Kidney capillary endothelial cell (primary cell): ENCODE measurements at regions not wholly inside any gene's neighbourhood (a gene's known extent, or its start where the extent isn't known, plus 50 kb on each side); places are given as distances from the start of the nearest gene placed in this dataset.

Experiments used
- DNase-seq: peaks from one replicate; pipeline ENCODE4 v3.0.0-alpha.2; 2018; ENCODE audit warnings: low spot score

DNA sequence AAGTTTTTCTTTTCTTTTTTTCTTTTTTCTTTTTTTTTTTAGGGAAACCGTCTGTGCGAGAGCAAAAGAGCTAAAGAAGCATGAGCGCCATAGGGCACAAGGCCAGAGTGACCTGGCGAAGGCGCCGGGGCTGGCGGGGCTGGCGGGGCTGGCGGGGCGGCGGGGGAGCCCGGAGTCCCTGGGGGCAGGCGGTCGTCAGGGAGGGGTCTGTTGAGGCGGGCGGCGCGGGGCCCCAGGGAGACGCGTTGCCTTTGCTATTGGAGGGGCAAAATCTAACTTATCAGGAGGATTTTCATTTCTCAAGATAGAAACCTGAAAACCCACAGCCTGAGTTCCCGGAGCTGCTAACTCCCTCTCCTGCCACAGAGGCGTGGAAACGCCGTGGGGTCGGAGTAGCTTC, 135.6 kb upstream of the SMAD1 start:
- DNase-seq: no peak

GRCh38 chr4:145345401-145345800, 136.3 kb upstream of the SMAD1 start:
- no peak for DNase-seq

- DNase-seq: no peak
These were observed 140.3 kb upstream of the SMAD1 start for GRCh38 chr4:145341381-145341780.

GRCh38 chr4:145340071-145340675, 141.5 kb upstream of the SMAD1 start:
- no peak for DNase-seq

DNA sequence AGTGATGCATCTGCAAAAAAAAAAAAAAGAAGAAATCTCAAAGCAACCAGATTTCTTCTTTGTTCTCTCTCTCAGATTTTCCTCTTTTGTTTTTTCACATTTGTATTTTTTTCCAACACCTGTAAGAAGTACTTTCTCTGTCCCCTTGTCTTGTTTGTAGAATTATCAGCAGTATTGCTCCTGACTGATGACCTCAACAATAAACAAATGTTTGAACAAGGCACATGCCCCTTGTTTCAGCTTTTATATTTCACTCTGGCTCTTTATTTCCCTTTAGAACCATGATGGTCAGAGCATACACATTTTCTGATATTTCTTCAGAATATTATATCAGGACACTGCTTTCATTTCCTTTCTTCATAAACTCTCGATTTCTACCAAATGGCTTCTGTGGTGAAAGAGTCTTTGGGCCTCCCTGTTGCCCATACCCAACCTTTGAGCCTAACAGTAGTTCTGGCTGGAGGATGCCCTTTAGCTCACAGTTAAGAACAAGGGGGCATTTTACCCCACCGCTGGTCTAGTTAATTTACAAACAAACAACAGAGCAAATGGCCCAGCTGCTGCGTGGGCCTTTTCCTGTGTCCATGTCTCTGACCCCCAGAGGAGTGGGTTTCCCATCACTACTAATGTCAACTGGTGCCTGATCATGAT, 142.5 kb upstream of the SMAD1 start:
- DNase-seq: no peak

DNA sequence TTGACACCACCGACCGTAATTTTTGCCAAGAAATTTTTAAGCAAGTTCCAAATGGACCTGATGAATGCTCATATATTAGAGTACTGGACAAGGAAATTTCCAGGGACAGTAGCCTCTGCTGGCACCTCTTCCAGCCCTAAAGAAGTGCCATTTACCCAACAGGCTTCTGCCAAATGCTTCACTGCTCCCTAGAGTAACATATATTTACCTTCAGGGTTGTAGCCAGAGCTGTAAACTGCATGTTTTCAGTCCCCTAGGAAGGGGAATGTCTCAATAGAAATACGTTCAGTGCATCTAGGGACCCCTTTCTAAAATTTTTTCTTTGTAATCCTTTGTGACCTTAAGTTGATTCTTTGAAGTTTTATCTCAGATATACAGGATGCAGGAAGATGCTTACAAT, 143.1 kb upstream of the SMAD1 start:
- DNase-seq: no peak

DNA sequence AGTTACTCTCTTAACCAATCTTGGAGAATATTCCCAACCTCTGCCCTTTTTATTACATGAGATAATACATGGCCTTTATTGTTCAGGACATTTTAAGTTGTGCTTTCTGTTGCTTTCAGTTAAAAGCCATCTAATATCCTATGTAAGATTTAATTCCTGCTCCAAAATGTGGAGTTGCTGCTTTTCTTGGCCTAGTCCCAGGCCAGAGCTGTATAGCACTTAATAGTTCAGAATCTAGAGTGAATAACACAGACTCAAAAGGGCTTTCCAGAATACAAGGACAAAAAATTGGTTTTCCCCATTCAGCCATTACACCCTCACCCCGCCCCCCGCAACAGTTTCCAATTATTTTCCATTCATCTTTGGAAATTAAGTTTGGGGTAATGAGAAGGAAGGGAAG, 144.3 kb upstream of the SMAD1 start:
- no peak for DNase-seq

- DNase-seq: no peak
These were observed 147.9 kb upstream of the SMAD1 start for GRCh38 chr4:145333786-145334185.

DNA sequence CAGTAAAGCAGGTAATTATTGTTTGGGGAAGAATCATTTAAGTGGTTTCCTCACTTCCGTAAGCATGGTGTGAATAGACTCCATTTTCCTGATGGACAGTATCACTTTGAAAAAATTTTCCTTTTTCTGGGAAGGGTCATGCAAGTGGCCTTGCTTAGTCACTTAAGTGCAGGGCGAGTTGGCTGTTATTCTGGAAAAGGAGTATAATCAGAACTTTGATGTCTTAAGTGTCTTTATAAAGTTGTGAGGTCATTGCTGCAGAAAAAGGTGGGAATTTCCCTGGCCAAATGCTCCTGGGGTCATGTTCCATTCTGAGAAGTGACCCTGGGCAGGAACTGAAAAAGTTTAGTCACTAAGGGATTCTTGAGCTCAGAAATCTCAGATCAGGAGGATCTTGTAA, 146.1 kb upstream of the OTUD4 start:
- DNase-seq: no peak

- no peak for DNase-seq
These were observed 143.8 kb upstream of the OTUD4 start for GRCh38 chr4:145324161-145324560.

- DNase-seq: no peak
These were observed 139.9 kb upstream of the OTUD4 start for GRCh38 chr4:145320294-145320693.

GRCh38 chr4:145319751-145320150, 139.4 kb upstream of the OTUD4 start:
- no peak for DNase-seq

DNA sequence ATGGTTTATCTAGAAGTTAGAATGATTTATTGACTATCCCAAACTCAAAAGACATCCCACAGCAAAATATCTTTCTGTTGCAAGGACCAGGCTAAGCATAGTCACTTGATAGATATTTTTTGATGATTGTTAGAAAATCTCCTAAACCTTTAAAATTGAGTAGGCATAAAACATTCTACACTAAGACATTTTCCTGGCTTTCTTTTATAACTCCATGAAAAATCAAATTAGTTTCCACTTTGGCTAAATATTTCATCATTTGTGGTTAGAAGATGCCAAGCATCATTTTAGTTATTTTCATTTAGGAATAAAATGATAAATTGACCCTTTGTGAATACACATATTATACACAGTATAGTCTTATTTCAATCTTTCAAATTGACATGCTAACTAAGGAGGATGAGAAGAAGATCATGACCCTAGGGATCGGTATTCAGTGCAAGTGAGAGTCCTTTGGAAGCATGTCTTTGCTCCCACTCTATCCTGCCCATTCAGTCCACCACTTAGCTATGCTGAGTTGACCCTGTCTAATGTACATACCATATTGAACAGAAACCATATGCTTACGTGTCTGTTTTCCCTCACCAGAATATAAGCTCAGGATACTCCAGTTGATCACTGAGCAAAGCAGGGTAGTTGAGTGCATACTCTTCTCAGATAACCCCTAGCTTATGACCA, 136.6 kb upstream of the OTUD4 start:
- DNase-seq: no peak

- DNase-seq: no peak
These were observed 135.4 kb upstream of the OTUD4 start for GRCh38 chr4:145315811-145316225.

DNA sequence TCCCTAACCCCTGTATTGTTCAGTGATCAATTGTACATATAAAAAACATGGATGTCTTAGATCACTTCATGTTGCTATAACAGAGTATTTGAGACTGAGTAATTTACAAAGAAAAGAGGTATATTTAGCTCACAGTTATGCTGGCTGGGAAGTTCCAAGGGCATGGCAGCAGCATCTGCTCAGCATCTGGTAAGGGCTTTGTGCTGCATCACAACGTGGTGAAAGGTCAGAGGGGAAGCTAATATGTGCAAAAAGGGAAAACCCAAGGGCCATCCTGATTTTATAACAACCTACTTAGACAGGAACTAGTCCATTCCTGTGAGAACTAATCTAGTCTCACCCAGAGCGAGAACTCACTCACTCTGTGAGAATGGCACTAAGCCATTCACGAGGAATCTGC, 128.2 kb upstream of the OTUD4 start:
- DNase-seq: no peak

GRCh38 chr4:145307763-145308430, 127.5 kb upstream of the OTUD4 start:
- DNase-seq: no peak

- no peak for DNase-seq
These were observed 126.7 kb upstream of the OTUD4 start for GRCh38 chr4:145307120-145307519.

DNA sequence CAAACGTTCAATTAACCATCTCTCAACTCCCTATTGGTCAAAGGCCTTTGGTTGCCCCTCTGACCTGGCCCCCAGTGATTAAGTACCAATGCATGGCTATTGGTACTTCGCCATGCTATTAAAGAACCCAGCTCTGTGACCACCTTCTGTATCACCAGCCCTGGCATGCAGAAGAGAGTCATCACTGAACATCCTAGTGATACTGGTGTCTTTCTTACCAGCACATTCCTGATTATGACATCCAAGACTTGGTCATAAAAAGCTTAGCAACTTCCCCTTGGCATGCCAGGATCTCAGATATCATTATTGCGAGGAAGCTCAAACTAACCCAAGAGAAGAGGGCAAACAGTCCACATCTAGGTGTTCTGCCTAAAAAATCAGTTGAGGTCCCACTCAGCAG, 122.3 kb upstream of the OTUD4 start:
- DNase-seq: no peak

DNA sequence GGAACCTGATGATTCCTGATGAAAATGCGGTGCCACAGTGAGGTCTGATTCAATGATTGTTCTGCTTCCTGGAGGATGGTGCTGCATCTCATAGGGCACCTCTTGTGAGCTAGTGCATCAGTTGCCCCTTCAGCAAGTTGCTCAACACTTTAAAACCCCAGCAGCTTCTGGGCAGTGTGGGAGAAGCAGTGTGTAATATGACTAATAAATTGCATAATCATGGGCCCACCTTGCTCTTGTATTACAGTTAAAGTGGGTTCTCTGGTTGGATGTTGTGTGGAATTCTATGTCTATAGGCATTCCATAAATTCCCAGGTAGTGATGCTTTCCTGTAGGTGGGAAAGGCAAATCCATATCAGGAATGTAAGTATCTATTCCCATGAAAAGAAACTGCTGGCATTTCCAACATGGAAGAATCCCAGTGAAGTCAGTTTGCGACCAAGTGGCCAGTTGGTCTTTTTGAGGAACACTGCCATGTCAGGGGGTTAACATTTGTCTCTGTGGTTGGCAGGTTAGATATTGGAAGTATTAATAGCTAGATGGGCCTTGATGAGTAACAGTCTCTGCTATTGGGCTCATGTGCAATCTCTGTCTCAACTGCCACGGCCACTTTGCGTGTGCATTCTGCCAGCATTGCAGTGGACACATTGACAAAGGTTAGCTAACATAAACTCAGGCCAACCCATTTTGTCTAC, 121.1 kb upstream of the OTUD4 start:
- DNase-seq: no peak

DNA sequence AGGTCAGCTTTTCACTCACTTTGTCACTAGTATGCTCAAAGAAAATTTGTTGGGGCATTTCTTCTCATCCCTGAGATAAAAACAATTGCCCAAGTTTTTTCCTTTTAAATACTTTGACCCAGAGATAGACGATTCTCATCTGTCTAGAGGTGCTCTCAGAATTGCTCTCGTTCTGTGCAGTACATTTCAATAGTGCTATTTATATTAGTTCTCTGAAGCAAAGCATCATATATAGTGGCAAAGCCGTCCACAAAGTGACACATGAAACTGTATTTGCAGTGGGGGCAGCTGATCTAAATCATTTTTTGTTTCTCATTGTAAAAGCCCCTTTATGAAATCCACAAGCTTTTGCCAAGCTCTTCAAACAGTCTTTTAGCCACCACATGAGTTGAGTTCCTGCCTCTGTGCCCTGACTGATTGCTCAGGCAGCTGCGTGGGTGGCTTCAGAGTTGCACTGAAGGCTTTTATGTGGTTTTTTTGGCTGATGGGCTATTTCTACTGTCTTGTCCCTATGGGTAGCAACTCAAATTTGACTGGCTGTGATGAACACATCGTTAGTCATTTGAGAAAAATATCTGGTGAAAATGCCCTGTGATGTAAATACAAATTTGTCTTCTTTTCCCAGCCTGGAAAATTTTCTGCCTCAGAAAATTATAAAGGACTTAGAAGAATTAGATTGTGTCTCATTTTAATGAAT, 119.1 kb upstream of the OTUD4 start:
- DNase-seq: no peak

- DNase-seq: no peak
These were observed 118.5 kb upstream of the OTUD4 start for GRCh38 chr4:145298885-145299284.

DNA sequence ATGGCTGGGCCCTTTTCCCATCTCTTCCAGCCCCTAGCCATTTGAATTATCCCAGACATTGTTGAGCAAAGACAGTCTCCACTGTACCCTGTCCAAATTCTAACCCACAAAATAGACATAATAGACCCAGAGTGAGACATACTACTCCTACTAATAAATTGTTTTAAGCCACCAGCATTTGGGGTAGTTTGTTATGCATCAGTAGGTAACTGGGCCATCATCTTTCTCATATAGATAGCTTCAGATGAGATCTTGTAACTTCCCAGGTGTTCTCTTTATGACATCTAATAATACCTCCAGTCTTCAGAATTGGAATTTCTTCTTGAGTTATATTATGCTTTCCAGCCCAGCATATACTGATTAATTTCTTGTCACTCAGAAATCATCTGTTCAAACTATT, 117.2 kb upstream of the OTUD4 start:
- DNase-seq: no peak
